ENCODE measurements at regions not wholly inside any gene's neighbourhood (a gene's known extent, or its start where the extent isn't known, plus 50 kb on each side); places are given as distances from the start of the nearest gene placed in this dataset.
"Not testable (repeated sequence)": the region's sequence is repeated elsewhere in the genome, so short reads cannot be mapped to it uniquely, and the experiment has no call there.

DNA sequence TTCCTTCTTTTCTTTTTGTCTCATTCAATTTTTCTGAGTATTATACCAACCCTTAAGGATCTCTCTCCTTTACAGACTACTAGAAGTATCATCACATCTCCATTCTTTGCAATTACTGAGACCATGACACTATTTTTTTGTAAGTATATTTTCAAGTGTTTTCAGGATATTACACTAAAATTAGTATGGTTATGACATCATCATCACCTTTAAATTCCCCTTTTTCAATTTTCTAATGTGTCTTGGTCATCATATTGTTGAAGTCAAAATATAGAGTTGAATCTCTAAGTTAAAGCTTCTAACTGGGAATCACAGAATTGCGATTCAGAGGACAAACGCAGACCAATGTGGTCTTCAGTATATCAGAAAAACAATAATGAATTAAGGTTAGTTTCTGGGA is 1475.1 kb downstream of the OTOL1 start:
- Histone ChIP-seq H3K4me3 (no peak overlapping the region), H3K27ac (no peak overlapping the region), H3K36me3 (no peaks in the 10 kb centered on the region), H3K9me3 (no peaks in the 10 kb centered on the region), H3K4me1 (no peaks in the 10 kb centered on the region), H3K27me3 (no peaks in the 10 kb centered on the region)
- ATAC-seq (ENCODE audit: low FRiP score in 2 of 2) (no peak), DNase-seq (no peak)
- 84 to 97% methylated on average over 2 of the region's 2 CpGs for WGBS, 2 donors
- TF ChIP-seq EP300 (IDR thresholded peaks at IDR 0.05) (no peak), POLR2A (IDR thresholded peaks at IDR 0.05) (no peak), POLR2AphosphoS5 (IDR thresholded peaks at IDR 0.05) (no peak)
- TF ChIP-seq, protein P1, sequence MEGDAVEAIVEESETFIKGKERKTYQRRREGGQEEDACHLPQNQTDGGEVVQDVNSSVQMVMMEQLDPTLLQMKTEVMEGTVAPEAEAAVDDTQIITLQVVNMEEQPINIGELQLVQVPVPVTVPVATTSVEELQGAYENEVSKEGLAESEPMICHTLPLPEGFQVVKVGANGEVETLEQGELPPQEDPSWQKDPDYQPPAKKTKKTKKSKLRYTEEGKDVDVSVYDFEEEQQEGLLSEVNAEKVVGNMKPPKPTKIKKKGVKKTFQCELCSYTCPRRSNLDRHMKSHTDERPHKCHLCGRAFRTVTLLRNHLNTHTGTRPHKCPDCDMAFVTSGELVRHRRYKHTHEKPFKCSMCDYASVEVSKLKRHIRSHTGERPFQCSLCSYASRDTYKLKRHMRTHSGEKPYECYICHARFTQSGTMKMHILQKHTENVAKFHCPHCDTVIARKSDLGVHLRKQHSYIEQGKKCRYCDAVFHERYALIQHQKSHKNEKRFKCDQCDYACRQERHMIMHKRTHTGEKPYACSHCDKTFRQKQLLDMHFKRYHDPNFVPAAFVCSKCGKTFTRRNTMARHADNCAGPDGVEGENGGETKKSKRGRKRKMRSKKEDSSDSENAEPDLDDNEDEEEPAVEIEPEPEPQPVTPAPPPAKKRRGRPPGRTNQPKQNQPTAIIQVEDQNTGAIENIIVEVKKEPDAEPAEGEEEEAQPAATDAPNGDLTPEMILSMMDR (IDR thresholded peaks at IDR 0.05): no peak

DNA sequence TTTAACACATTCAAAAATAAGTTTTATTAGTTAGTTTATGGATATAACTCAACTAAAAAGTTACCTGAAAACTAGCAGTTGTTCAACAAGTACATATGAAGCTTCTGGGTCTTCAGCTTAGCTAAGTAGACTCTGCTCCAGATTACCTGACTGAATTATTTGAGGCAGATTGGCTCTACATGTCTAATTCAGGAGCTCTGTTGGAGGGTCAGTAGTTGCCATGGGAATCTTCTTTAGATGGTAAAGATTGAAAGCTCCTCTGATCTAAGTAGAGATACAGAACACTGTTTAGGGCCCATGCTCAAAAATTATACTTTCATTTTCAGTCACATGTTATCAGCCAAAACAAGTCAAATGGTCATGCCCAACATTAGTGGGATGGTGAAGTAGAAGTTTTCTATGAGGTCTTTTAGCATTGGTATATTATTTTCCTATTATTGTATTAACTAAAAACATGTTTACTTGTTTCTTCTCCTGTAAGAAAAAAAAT is 1476.9 kb downstream of the OTOL1 start:
- ATAC-seq (ENCODE audit: low FRiP score in 2 of 2) (no peak), DNase-seq (no peak)
- TF ChIP-seq POLR2AphosphoS5 (IDR thresholded peaks at IDR 0.05): no peak
- no peak for TF ChIP-seq EP300 (IDR thresholded peaks at IDR 0.05)

DNA sequence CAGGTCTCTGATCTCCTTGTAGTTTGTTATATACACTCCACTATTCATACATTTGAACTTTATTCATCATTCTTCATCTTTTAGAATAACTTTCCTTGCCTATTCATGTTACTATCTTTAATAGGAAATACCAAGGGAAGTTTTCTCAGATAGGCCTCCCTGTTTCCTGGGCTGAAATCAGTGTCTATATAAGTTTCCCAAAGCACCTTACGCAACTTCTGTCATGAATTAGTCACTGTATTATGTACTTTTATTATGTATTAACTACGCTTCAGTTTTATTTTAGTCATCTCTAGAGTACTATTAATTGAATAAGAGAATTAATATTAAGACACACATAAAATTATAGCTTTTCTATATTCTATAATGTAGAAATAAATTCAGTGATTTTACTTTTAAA is 1481.5 kb downstream of the OTOL1 start:
- WGBS, 2 donors: 74 to 85% methylated on average over 2 of the region's 2 CpGs
- Histone ChIP-seq H3K9me3 (no peaks in the 10 kb centered on the region), H3K36me3 (no peaks in the 10 kb centered on the region), H3K27ac (no peak overlapping the region), H3K4me1 (no peaks in the 10 kb centered on the region), H3K4me3 (no peak overlapping the region), H3K27me3 (no peaks in the 10 kb centered on the region)
- DNase-seq: no peak
- no peak for ATAC-seq (ENCODE audit: low FRiP score in 2 of 2)
- TF ChIP-seq, protein P1 (IDR thresholded peaks at IDR 0.05): no peak
- TF ChIP-seq EP300 (IDR thresholded peaks at IDR 0.05): no peak
- TF ChIP-seq POLR2A (IDR thresholded peaks at IDR 0.05): no peak
- TF ChIP-seq POLR2AphosphoS5 (IDR thresholded peaks at IDR 0.05): no peak

More for the DNA sequence above, 1476.9 kb downstream of the OTOL1 start:
- H3K27ac ChIP-seq: no peak overlapping the region
- H3K9me3 ChIP-seq: no peaks in the 10 kb centered on the region
- no peaks in the 10 kb centered on the region for H3K4me1 ChIP-seq
- H3K36me3 ChIP-seq: no peaks in the 10 kb centered on the region
- no peak overlapping the region for H3K4me3 ChIP-seq
- H3K27me3 ChIP-seq: no peaks in the 10 kb centered on the region

DNA sequence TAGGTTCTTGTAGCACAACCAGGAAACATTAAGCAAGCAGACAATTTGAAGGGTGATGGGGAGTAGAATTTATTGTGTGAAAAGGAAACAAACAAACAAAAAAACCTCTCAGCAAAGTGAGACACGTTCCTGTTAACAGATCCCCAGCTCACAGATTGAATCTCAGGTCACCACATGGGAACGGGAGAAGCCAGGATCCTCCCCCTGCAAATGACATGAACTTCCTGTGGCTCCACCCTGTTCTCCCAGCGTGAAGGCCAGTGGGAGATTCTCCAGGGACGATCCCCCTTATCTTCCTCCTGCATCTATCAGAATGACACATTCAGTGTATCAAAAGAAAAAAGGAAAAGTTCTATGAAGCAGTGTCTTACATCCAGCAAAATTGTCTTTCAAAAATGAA is 1488.1 kb downstream of the OTOL1 start:
- TF ChIP-seq, protein P1 (IDR thresholded peaks at IDR 0.05): no peak
- TF ChIP-seq POLR2A (IDR thresholded peaks at IDR 0.05) (no peak), EP300 (IDR thresholded peaks at IDR 0.05) (no peak), POLR2AphosphoS5 (IDR thresholded peaks at IDR 0.05) (no peak)
- ATAC-seq (ENCODE audit: low FRiP score in 2 of 2) (no peak), DNase-seq (no peak)
- Histone ChIP-seq H3K27me3 (no peaks in the 10 kb centered on the region), H3K36me3 (no peaks in the 10 kb centered on the region), H3K4me3 (no peak overlapping the region), H3K9me3 (no peaks in the 10 kb centered on the region), H3K4me1 (no peaks in the 10 kb centered on the region), H3K27ac (no peak overlapping the region)
- 15 to 26% methylated on average over 4 of the region's 4 CpGs for WGBS, 2 donors

DNA sequence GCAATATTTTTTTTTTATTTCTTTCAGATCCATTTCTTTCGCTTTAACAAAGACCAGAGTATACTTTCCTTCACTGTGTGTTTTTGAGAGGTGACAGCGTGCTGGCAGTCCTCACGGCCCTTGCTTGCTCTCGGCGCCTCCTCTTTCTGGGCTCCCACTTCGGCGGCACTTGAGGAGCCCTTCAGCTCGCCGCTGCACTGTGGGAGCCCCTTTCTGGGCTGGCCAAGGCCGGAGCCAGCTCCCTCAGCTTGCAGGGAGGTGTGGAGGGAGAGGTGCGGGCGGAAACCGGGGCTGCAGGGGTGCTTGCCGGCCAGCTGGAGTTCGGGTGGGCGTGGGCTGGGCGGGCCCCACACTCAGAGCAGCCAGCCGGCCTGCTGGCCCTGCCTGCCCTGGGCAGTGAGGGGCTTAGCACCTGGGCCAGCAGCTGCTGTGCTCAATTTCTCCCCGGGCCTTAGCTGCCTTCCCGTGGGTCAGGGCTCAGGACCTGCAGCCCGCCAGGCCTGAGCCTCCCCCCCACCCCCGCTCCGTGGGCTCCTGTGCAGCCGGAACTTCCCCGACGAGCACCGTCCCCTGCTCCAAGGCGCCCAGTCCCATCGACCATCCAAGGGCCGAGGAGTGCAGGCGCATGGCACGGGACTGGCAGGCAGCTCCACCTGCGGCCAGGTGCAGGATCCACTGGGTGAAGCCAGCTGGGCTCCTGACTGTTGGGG is 1490.6 kb downstream of the OTOL1 start:
- not testable (repeated sequence) for H3K4me1 ChIP-seq; ATAC-seq (ENCODE audit: low FRiP score in 2 of 2)
- WGBS, 2 donors: 81 to 84% methylated on average over 12 to 22 of the region's 33 CpGs

DNA sequence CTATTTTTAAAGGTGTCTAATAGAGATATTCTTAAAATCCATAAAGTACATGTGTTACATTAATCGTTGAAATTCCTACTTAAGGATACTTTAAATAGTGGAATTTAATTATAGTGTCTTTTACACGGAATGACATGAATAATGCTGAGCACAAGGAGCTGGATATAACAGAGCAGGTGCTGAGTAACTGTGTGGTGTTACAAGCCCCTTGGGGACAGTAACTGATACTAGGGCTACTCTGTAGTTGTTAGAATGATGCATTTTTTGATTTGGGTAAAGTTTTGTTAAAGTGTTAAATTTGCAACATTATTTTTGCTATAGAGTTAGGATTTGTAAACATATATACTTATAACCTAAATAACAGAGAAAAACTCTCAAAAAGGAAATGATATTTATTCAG is 1496.1 kb downstream of the OTOL1 start:
- ATAC-seq (ENCODE audit: low FRiP score in 2 of 2): no peak
- TF ChIP-seq POLR2AphosphoS5 (IDR thresholded peaks at IDR 0.05): no peak
- TF ChIP-seq POLR2A (IDR thresholded peaks at IDR 0.05): no peak
- TF ChIP-seq EP300 (IDR thresholded peaks at IDR 0.05): no peak
- TF ChIP-seq, protein P1 (IDR thresholded peaks at IDR 0.05): no peak

More for the DNA sequence above, 1490.6 kb downstream of the OTOL1 start:
- not testable (repeated sequence) for H3K9me3 ChIP-seq, H3K27ac ChIP-seq, H3K27me3 ChIP-seq, H3K36me3 ChIP-seq, H3K4me3 ChIP-seq
- DNase-seq: peak in 1 of 2 donors; percentile 63

More for the DNA sequence above, 1496.1 kb downstream of the OTOL1 start:
- Histone ChIP-seq H3K27me3 (no peaks in the 10 kb centered on the region), H3K4me1 (no peaks in the 10 kb centered on the region), H3K9me3 (peaks cover 0 to 5% (median 0%) of the 10 kb centered on the region in 4 donors), H3K36me3 (no peaks in the 10 kb centered on the region), H3K27ac (no peak overlapping the region), H3K4me3 (no peak overlapping the region)
- DNase-seq: no peak
- WGBS, 2 donors: 64 to 74% methylated on average over 2 of the region's 2 CpGs

Data from upper lobe of left lung (tissue), 6 donors.